ENCODE measurements at regions not wholly inside any gene's neighbourhood (a gene's known extent, or its start where the extent isn't known, plus 50 kb on each side); places are given as distances from the start of the nearest gene placed in this dataset.
"Not testable (repeated sequence)": the region's sequence is repeated elsewhere in the genome, so short reads cannot be mapped to it uniquely, and the experiment has no call there.

DNA sequence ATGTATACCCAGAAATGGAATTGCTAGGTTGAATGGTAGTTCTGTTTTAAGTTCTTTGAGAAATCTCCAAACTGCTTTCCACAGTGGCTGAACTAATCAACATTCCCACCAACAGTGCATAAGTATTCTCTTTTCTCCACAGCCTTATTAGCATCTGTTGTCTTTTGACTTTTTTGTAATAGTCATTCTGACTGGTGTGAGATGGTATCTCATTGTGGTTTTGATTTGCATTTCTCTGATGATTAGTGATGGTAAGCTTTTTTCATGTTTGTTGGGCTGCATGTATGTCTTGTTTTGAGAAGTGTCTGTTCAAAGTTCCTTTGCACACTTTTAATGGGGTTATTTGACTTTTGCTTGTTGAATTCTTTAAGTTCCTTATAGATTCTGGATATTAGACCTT, 52.4 kb upstream of the EHHADH start:
- not testable (repeated sequence) for DNase-seq

DNA sequence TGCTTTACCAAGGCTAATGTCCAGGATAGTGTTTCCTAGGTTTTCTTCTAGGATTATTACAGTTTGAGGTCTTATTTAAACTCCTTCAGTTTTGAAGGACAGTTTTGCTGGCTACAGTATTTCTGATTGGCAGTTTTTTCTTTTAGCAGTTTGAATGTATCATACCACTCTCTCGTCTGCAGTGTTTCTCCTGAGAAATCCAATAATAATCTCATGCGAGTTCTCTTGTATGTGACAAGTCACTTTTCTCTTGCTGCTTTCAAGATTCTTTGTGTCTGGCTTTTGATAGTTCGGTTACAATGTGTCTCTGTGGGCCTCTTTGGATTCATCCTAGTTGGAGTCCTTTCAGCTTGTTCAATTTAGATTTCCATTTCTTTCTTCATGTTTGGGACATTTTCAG, 53.0 kb upstream of the EHHADH start:
- DNase-seq, result no peak

DNA sequence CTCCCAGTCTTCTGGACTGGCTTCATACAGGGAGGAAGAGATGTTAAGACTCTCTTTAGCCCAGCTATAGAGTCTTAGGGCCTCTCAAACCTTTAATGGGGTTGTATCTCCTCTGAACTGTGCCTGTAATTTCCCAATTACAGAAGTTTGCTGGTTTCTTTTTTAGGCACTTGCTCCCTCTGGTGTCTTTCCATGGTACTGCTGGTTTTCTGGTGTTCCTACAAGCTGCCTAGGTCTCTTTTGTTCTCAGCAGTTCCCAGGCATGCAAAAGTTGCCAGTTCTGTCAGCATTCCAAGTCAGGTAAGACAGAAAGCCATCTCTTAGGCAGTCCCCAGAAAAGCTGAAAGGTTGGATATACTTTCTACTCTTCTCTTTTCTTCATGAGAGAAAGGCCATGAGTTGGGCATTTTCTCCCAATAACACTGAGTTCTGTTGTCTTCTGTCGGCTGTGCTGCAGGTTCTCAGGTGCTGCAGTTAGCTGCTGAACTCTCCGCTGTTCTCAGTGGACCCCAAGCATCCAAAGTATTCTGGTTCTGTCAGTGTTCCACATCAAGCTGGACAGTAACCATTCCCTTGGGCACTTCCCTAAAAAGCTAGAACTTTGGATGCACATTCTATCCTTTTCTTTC, 54.4 kb upstream of the EHHADH start:
- DNase-seq, result peak; percentile 43

DNA sequence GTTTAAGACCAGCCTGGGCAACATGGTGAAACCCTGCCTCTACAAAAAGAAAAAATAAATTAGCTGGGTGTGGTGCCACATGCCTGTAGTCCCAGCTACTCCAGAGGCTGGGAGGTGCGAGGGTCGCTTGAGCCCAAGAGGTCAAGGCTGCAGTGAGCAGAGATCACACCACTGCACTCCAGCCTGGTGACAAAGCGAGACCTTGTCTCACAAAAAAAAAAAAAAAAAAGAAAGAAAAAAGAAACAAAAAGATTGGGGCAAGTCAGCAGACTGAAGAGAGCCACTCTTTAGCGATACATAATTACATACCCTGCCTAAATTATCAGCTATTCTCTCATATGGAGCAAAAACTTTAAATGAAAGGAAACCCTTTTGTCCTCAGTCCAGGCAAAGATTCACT, 53.6 kb upstream of the MAP3K13 start:
- no peak for DNase-seq

DNA sequence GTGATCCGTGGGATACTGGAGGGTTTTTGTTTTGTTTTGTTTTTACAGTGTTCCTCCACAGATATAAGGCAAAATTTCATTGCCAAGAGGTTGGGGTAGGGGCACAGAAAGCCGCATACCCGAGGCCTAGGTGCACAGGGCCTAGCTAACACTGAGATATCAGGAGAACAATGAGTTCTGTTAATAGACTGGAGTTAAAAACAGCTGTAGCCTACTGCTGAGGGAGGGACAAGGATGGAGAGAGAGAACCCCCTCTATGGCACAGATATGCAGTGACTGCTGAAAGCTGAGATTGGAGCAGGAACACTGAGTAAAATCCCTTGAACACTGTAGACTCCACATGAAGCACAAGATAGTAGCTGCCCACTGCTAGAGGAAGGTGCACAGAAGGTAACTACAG, 53.1 kb upstream of the MAP3K13 start:
- DNase-seq, result no peak

DNA sequence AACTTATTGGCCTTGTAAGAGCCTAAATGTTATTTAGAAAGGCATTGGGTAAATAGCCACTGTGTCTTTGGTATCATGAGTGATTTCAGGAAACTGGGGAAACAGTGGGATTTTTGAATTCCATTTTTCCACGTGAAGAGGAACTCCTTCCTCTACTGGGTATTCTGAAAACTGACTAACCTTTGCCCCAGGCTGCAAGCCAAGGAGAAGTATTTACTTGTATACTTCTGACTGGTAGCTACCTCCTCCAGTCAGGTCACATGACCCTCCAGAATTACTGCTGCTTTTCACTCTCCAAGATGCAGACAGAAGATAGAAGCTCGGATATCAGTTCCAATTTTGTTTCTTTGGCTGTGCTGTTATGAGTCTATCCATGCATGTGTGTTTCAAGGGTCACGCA, 50.9 kb upstream of the MAP3K13 start:
- DNase-seq, result no peak
